IMR-90 (cell line): ENCODE measurements at regions not wholly inside any gene's neighbourhood (a gene's known extent, or its start where the extent isn't known, plus 50 kb on each side); places are given as distances from the start of the nearest gene placed in this dataset.

Source experiments
- ATAC-seq: fragments of 200-7000 bp; cut with Tn5 transposase; 2 replicates; pipeline ENCODE4 v1.9.1; 2020; ENCODE audit warnings: low read depth, mild to moderate bottlenecking, moderate library complexity
- BruUV-seq: library from RNA; stranded (reverse); fragments of 400-500 nt; replicated peaks from 2 replicates; lab custom pipeline; 2021; lab: Mats Ljungman, UMichigan
- CTCF ChIA-PET: fragments of 300-600 bp; formaldehyde crosslinking; extraction: SDS; loops from one replicate; lab custom pipeline; 2021; ENCODE audit warnings: antibody characterized with exemption; lab: Yijun Ruan, JAX
- POLR2A ChIA-PET: fragments of 300-600 bp; sonication (Branson Sonifier 250); formaldehyde crosslinking; loops from one replicate; lab custom pipeline; 2022; ENCODE audit warnings: antibody characterized with exemption; ENCODE audit not compliant: unreplicated experiment; lab: Charles Lee
- DNase-seq: peaks from one replicate; pipeline ENCODE4 v3.0.0; 2013
- H2AFZ ChIP-seq: replicated peaks from 2 replicates; pipeline ENCODE3; 2013; ENCODE audit warnings: low read length, mild to moderate bottlenecking; ENCODE audit not compliant: poor library complexity
- H2AK5ac ChIP-seq: 2 replicates; pipeline ENCODE4 v1.6.1; 2013; ENCODE audit warnings: low read depth, low read length, inconsistent platforms
- H2AK9ac ChIP-seq: replicated peaks from 2 replicates; pipeline ENCODE3; 2013; ENCODE audit warnings: mild to moderate bottlenecking, low read depth, low read length, moderate library complexity; ENCODE audit not compliant: poor library complexity
- H2BK120ac ChIP-seq: 2 replicates; pipeline ENCODE4 v1.6.1; 2013; ENCODE audit warnings: low read depth, low read length, inconsistent platforms
- H2BK15ac ChIP-seq: 3 replicates; pipeline ENCODE4 v1.6.1; 2013; ENCODE audit warnings: low read depth, low read length, inconsistent platforms
- H2BK20ac ChIP-seq: 2 replicates; pipeline ENCODE4 v1.6.1; 2013; ENCODE audit warnings: low read depth, mild to moderate bottlenecking, inconsistent platforms, low read length, moderate library complexity
- H2BK5ac ChIP-seq: 2 replicates; pipeline ENCODE4 v1.6.1; 2013; ENCODE audit warnings: mild to moderate bottlenecking, low read depth, low read length, inconsistent platforms; ENCODE audit not compliant: poor library complexity, severe bottlenecking
- H3K14ac ChIP-seq: replicated peaks from 2 replicates; pipeline ENCODE4 v1.6.1; 2013; ENCODE audit warnings: low read depth, low read length, inconsistent platforms
- H3K18ac ChIP-seq: 2 replicates; pipeline ENCODE4 v1.6.1; 2013; ENCODE audit warnings: low read depth, low read length, control low read depth
- H3K23ac ChIP-seq: 2 replicates; pipeline ENCODE4 v1.6.1; 2013; ENCODE audit warnings: low read depth, low read length, inconsistent platforms
- H3K27ac ChIP-seq: 2 replicates; pipeline ENCODE4 v1.5.1; 2013; ENCODE audit warnings: mild to moderate bottlenecking, control low read depth, low read length; ENCODE audit not compliant: insufficient read depth
- H3K27me3 ChIP-seq: 2 replicates; pipeline ENCODE4 v1.6.1; 2013; ENCODE audit warnings: low read length; ENCODE audit not compliant: control insufficient read depth, insufficient read depth
- H3K36me3 ChIP-seq: 2 replicates; pipeline ENCODE4 v1.6.1; 2013; ENCODE audit warnings: low read length, mixed read lengths; ENCODE audit not compliant: control insufficient read depth, insufficient read depth
- H3K4ac ChIP-seq: 2 replicates; pipeline ENCODE4 v1.6.1; 2013; ENCODE audit warnings: low read depth, low read length, inconsistent platforms
- H3K4me1 ChIP-seq: 2 replicates; pipeline ENCODE4 v1.6.1; 2013; ENCODE audit warnings: low read length, mixed read lengths; ENCODE audit not compliant: control insufficient read depth, insufficient read depth
- H3K4me2 ChIP-seq: 2 replicates; pipeline ENCODE4 v1.6.1; 2013; ENCODE audit warnings: low read depth, mild to moderate bottlenecking, control low read depth, low read length, moderate library complexity
- H3K4me3 ChIP-seq: 2 replicates; pipeline ENCODE4 v1.5.1; 2013; ENCODE audit warnings: low read depth, mild to moderate bottlenecking, control low read depth, low read length, moderate library complexity; ENCODE audit not compliant: insufficient read depth
- H3K56ac ChIP-seq: 2 replicates; pipeline ENCODE4 v1.6.1; 2013; ENCODE audit warnings: low read length, inconsistent platforms; ENCODE audit not compliant: insufficient read depth; ENCODE audit errors: extremely low read depth
- H3K79me1 ChIP-seq, 2 experiments: 2 replicates each; pipeline ENCODE4 v1.6.1; 2013; ENCODE audit warnings: low read length in 2 of 2, inconsistent platforms in 1 of 2, low read depth in 1 of 2
- H3K9ac ChIP-seq: 2 replicates; pipeline ENCODE4 v1.6.1; 2013; ENCODE audit warnings: low read depth, low read length, control low read depth
- H3K9me1 ChIP-seq: 2 replicates; pipeline ENCODE4 v1.6.1; 2013; ENCODE audit warnings: low read length, inconsistent platforms; ENCODE audit not compliant: insufficient read depth
- H3K9me3 ChIP-seq: 2 replicates; pipeline ENCODE4 v1.6.1; 2013; ENCODE audit warnings: low read length; ENCODE audit not compliant: control insufficient read depth, insufficient read depth
- H4K20me1 ChIP-seq: 2 replicates; pipeline ENCODE4 v1.6.1; 2013; ENCODE audit warnings: low read length, inconsistent platforms; ENCODE audit not compliant: insufficient read depth
- H4K5ac ChIP-seq: 2 replicates; pipeline ENCODE4 v1.6.1; 2013; ENCODE audit warnings: mild to moderate bottlenecking, low read depth, low read length, control low read depth
- H4K8ac ChIP-seq, 2 experiments: 2 replicates each; pipeline ENCODE4 v1.6.1; 2013; ENCODE audit warnings: low read depth in 2 of 2, low read length in 2 of 2, control low read depth in 1 of 2, inconsistent platforms in 1 of 2
- H4K91ac ChIP-seq: 2 replicates; pipeline ENCODE4 v1.6.1; 2013; ENCODE audit warnings: low read depth, low read length, inconsistent platforms; ENCODE audit not compliant: insufficient read depth
- CEBPB ChIP-seq: IDR thresholded peaks from 2 replicates; pipeline ENCODE4 v1.6.1; 2012; ENCODE audit warnings: low read depth, low read length, improper control_type of control experiment
- CHD1 ChIP-seq: IDR thresholded peaks from 2 replicates; pipeline ENCODE4 v1.6.1; 2012; ENCODE audit warnings: low read depth, low read length, improper control_type of control experiment
- CTCF ChIP-seq: conservative IDR thresholded peaks from 2 replicates; pipeline ENCODE4 v1.5.1; 2012; ENCODE audit warnings: mild to moderate bottlenecking, low read depth, low read length, improper control_type of control experiment
- NFE2L2 ChIP-seq: fragments of 150-350 bp; IDR thresholded peaks from 2 replicates; pipeline ENCODE4 v1.6.1; 2016; ENCODE audit warnings: low read depth, mild to moderate bottlenecking, low read length
- POLR2A ChIP-seq: IDR thresholded peaks from 2 replicates; pipeline ENCODE4 v1.6.1; 2012; ENCODE audit warnings: mild to moderate bottlenecking, low read depth, low read length
- RAD21 ChIP-seq: IDR thresholded peaks from 2 replicates; pipeline ENCODE4 v1.6.1; 2012; ENCODE audit warnings: low read length, improper control_type of control experiment
- USF2 ChIP-seq: fragments of 150-350 bp; IDR thresholded peaks from 2 replicates; pipeline ENCODE4 v1.6.1; 2017; ENCODE audit warnings: mild to moderate bottlenecking, antibody characterized with exemption, low read length, low read depth
- WGBS, 2 experiments: methylation state at CpG; one replicate each; pipeline versions ENCODE4 v1.1.5 to v1.1.7; 2013; ENCODE audit warnings: missing lambda C conversion rate in 2 of 2; ENCODE audit not compliant: insufficient read length in 1 of 2; ENCODE audit errors: extremely low coverage in 2 of 2; 5-methylcytosine and 5-hydroxymethylcytosine counted together
- dilution Hi-C: fragments of 300-500 bp; cut with HindIII; formaldehyde crosslinking; loops from one replicate; pipeline ENCODE4 v1.14.3; 2018; ENCODE audit warnings: low sequenced_read_pairs; ENCODE audit not compliant: unreplicated experiment
- in situ Hi-C: fragments of 300-500 bp; cut with MboI; formaldehyde crosslinking; loops from 3 replicates; pipeline ENCODE4 v1.14.3; 2019; ENCODE audit warnings: low sequenced_read_pairs, inconsistent platforms, mixed read lengths
- intact Hi-C: fragments of 100-400 bp; cut with micrococcal nuclease; formaldehyde crosslinking; loops from 2 replicates; pipeline ENCODE4 v1.10.0; 2022

- CTCF ChIA-PET: interaction anchor here (1.0 kb wide), 1 partner anchor 12 kb away, joined by 3 read pairs; no protein-coding TSS in a partner anchor
Observed at GRCh38 chr3:55272031-55272645, 215.0 kb downstream of the WNT5A start.

More at GRCh38 chr3:55272031-55272645, 215.0 kb downstream of the WNT5A start:
- Histone ChIP-seq H3K4me3 (no peak overlapping the region), H3K23ac (peak overlapping the region; percentile 66), H3K4me1 (peaks cover 19% of the 10 kb centered on the region), H3K18ac (peak overlapping the region; percentile 100), H2BK5ac (peak overlapping the region; percentile 83), H3K9me1 (peaks cover 19% of the 10 kb centered on the region), H3K27ac (peak overlapping the region; percentile 86), H3K56ac (peak overlapping the region; percentile 45; the same call in 1 of the 2 replicates), H4K8ac (peak overlapping the region; percentile 72 to 73; a peak in 3 of 4 replicates), H4K20me1 (no peaks in the 10 kb centered on the region), H3K4me2 (no peak overlapping the region), H4K91ac (peak overlapping the region; percentile 93), H3K36me3 (no peaks in the 10 kb centered on the region), H3K9me3 (no peaks in the 10 kb centered on the region), H2BK20ac (peak overlapping the region; percentile 89), H2BK120ac (peak overlapping the region; percentile 83), H4K5ac (peak overlapping the region; percentile 97), H2AFZ (peak overlapping the region; percentile 3), H2AK9ac (peak overlapping the region; percentile 11), H3K4ac (peak overlapping the region; percentile 81), H2BK15ac (peak overlapping the region; percentile 96; the same call in 2 of the 3 replicates), H3K27me3 (no peaks in the 10 kb centered on the region), H2AK5ac (peak overlapping the region; percentile 88), H3K14ac (peak overlapping the region; percentile 79), H3K9ac (no peak overlapping the region), H3K79me1 (no peaks in the 10 kb centered on the region)
- in situ Hi-C loops: loop anchor here (25.0 kb wide), 1 partner anchor 410 kb away; no protein-coding TSS in a partner anchor
- dilution Hi-C loops: no loop called here
- BruUV-seq: no TSS peak
- peak; percentile 34 for DNase-seq
- no peak for TF ChIP-seq CHD1
- no peak for TF ChIP-seq POLR2A
- TF ChIP-seq CEBPB: peak; percentile 57; the same call in 1 of the 2 replicates
- no peak for TF ChIP-seq USF2
- TF ChIP-seq RAD21: no peak
- TF ChIP-seq CTCF: 0 out of 2 replicates have a peak, but pooled peaks have one; percentile 10
- TF ChIP-seq NFE2L2: no peak
- no CpG with 5 or more reads among the region's 2 CpGs for WGBS, 2 experiments
- peak; percentile 16 for ATAC-seq
- intact Hi-C loops: no loop called here
- POLR2A ChIA-PET: no interaction called here
